Naive thymus-derived CD8-positive, alpha-beta T cell (primary cell): ENCODE measurements at regions not wholly inside any gene's neighbourhood (a gene's known extent, or its start where the extent isn't known, plus 50 kb on each side); places are given as distances from the start of the nearest gene placed in this dataset.

ENCODE experiments used
- ATAC-seq, 2 donors: fragments of 150-1000 bp; cut with Tn5 transposase in 1 of 2; sonication (Bioruptor Pico), chemical (Tn5 transposase) in 1 of 2; 1 replicate in 1 of 2; 2 replicates in 1 of 2; pipeline ENCODE4 v1.10.0; 2021; ENCODE audit warnings: mild to moderate bottlenecking in 2 of 2, moderate library complexity in 2 of 2
- POLR2A ChIA-PET: fragments of 350-600 bp; sonication (Branson Sonifier 250); formaldehyde crosslinking; loops from one replicate; lab custom pipeline; 2021; ENCODE audit warnings: antibody characterized with exemption; lab: Charles Lee
- DNase-seq, 10 donors: peaks; one replicate each; pipeline versions ENCODE4 v3.0.0 to v3.0.0-alpha.2; 2020 to 2022
- H3K27ac Mint-ChIP-seq, 10 donors: one replicate each; pipeline ENCODE4 v1.8.0; 2020 to 2022; ENCODE audit warnings: mild to moderate bottlenecking in 10 of 10, mixed read lengths in 10 of 10, moderate library complexity in 4 of 10, inconsistent platforms in 1 of 10
- H3K27me3 Mint-ChIP-seq, 5 donors: one replicate each; pipeline ENCODE4 v1.8.0; 2021 to 2022; ENCODE audit warnings: mixed read lengths in 5 of 5
- H3K36me3 Mint-ChIP-seq, 3 donors: one replicate each; pipeline ENCODE4 v1.8.0; 2020 to 2022; ENCODE audit warnings: mixed read lengths in 3 of 3, mild to moderate bottlenecking in 2 of 3, inconsistent platforms in 1 of 3
- H3K4me1 Mint-ChIP-seq, 4 donors: one replicate each; pipeline ENCODE4 v1.8.0; 2021 to 2022; ENCODE audit warnings: mixed read lengths in 4 of 4
- H3K4me3 Mint-ChIP-seq, 10 donors: one replicate each; pipeline ENCODE4 v1.8.0; 2020 to 2022; ENCODE audit warnings: mild to moderate bottlenecking in 10 of 10, mixed read lengths in 10 of 10, moderate library complexity in 6 of 10, inconsistent platforms in 1 of 10
- H3K9me3 Mint-ChIP-seq, 9 donors: one replicate each; pipeline ENCODE4 v1.8.0; 2020 to 2022; ENCODE audit warnings: mixed read lengths in 9 of 9, mild to moderate bottlenecking in 3 of 9, inconsistent platforms in 1 of 9, moderate library complexity in 1 of 9

DNA sequence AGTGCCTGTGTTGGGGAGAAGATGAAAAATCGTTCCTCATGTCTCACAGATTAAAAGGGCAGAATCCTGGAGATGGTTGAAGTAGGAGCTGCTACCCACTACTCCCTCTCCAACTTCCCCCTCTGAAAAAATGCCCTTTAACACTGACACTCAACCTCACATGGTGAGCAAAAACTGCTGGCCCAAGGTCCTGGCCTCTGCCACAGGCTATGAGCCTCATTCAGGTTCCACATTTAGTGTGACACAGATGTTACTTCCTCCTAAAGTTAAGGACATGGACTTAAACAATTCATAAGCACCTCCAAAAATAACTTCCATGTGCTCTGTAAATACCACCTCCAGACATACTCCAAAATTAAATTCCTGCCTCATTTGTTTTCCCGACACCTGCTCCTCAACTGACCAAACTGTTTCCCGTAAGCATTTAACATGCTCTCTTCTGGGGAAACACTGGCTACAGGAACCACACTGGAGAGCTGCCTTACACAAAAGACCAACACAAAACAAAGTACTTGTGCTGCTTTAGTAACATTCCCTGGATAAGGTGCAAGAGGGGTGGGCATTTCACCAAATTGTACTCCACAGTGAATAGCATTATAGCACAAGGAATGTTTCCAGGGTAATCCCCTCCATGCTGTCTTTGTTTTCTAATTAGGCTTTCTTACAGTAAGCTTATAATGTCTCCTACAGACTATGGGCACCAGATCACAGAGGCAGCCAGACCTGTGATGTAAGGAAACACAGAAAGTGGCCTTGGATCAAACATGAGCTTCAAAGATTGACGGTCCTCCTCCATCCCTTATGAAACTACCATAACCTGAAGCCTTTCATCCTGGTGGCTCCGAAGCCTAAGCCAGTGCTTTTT lies 57.0 kb downstream of the PHLDA1 start:
- H3K4me1 Mint-ChIP-seq = peaks cover 9 to 41% (median 22%) of the 10 kb centered on the region in 4 donors
- no peak for ATAC-seq
- POLR2A ChIA-PET = no interaction called here
- DNase-seq = no peak
- H3K4me3 Mint-ChIP-seq = no peak overlapping the region
- H3K27ac Mint-ChIP-seq = peak overlapping the region in 2 of 10 donors; percentile 0 to 9
- no peaks in the 10 kb centered on the region for H3K27me3 Mint-ChIP-seq
- no peaks in the 10 kb centered on the region for H3K36me3 Mint-ChIP-seq
- no peaks in the 10 kb centered on the region for H3K9me3 Mint-ChIP-seq

DNA sequence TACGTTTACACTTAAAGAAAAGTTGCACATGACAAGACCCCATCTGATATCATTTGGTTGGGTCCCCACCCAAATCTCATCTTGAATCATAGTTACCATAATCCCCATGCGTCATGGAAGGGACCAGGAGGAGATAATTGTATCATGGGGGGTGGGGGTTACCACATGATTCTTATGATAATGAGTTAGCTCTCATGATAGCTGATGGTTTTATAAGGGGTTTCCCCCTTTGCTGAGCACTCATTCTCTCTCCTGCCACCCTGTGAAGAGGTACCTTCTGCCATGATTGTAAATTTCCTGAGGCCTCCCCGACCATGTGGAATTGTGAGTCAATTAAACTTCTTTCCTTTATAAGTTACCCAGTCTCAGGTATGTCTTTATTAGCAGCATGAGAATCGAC lies 60.3 kb downstream of the PHLDA1 start:
- Mint-ChIP-seq H3K27ac (no peak overlapping the region), H3K27me3 (no peaks in the 10 kb centered on the region), H3K4me3 (no peak overlapping the region), H3K9me3 (no peaks in the 10 kb centered on the region), H3K36me3 (no peaks in the 10 kb centered on the region), H3K4me1 (peaks cover 0 to 11% (median 0%) of the 10 kb centered on the region in 4 donors)
- no peak for ATAC-seq
- no peak for DNase-seq
- POLR2A ChIA-PET = no interaction called here

DNA sequence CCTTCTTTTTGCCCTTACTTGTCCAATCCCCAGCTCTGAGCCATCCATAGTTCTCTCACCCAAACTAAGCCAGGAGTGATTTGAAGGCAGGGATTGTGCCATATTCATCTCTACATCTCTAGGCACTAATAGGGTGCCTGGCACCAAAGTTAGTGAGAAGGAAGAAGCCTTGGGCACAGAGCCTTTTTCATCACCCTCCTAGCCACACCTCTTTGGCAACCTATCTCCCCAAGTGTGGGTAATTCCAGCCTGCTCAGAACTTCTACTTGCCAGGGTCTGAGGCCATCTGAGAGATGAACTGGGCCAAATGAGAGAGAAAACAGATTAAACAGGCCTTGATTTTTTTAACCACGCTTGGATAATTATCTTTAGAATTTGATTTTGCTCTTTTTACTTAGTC lies 61.3 kb downstream of the PHLDA1 start:
- no peaks in the 10 kb centered on the region for H3K9me3 Mint-ChIP-seq
- DNase-seq (no peak), ATAC-seq (no peak)
- H3K4me3 Mint-ChIP-seq = no peak overlapping the region
- no peaks in the 10 kb centered on the region for H3K36me3 Mint-ChIP-seq
- POLR2A ChIA-PET = no interaction called here
- H3K4me1 Mint-ChIP-seq = peaks cover 0 to 6% (median 0%) of the 10 kb centered on the region in 4 donors
- no peak overlapping the region for H3K27ac Mint-ChIP-seq
- no peaks in the 10 kb centered on the region for H3K27me3 Mint-ChIP-seq

DNA sequence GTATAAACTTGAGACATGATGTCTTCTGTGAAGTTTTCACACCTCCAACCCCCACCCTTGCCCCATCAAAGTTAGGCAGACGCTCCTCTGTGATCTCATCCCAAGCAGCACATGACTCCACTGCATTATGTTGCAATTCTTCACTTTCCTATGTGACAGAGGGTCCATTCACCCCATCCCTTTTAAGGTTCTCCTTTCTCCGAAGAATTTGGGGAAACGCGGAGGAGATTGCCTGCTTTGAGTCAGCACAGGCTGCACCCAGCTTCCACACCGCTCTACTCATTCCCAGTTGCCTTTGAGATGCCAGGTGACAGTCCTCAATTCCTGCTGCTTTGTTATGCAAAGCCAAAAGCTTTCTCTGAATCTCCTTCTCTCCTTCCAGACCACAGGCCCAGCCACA lies 61.8 kb downstream of the PHLDA1 start:
- peaks cover 0 to 6% (median 0%) of the 10 kb centered on the region in 4 donors for H3K4me1 Mint-ChIP-seq
- no peak overlapping the region for H3K4me3 Mint-ChIP-seq
- no peak for DNase-seq
- POLR2A ChIA-PET = no interaction called here
- H3K36me3 Mint-ChIP-seq = no peaks in the 10 kb centered on the region
- H3K9me3 Mint-ChIP-seq = no peaks in the 10 kb centered on the region
- no peak overlapping the region for H3K27ac Mint-ChIP-seq
- H3K27me3 Mint-ChIP-seq = no peaks in the 10 kb centered on the region
- no peak for ATAC-seq

DNA sequence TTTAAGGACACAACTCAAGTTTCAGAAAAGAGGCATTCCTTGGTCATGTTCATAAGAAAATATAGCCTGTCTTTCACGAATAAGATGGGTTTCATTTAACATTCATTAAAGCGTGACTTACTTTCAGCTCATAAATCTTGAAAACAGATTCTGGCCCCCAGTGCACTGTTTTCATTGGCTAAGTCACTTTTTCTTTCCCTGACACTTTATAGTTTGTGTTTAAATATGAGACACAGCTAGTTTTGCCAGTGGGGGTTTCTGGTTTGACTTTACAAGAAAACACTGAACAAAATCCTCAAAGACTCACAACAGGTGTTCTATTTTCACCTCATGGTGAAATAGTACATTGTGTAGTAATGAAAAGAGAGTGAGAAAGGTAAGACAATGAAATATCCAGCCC lies 65.9 kb downstream of the PHLDA1 start:
- ATAC-seq (no peak), DNase-seq (no peak)
- peaks cover 0 to 2% (median 0%) of the 10 kb centered on the region in 5 donors for H3K27me3 Mint-ChIP-seq
- H3K4me1 Mint-ChIP-seq = peaks cover 0 to 2% (median 0%) of the 10 kb centered on the region in 4 donors
- POLR2A ChIA-PET = no interaction called here
- H3K36me3 Mint-ChIP-seq = no peaks in the 10 kb centered on the region
- no peaks in the 10 kb centered on the region for H3K9me3 Mint-ChIP-seq
- no peak overlapping the region for H3K27ac Mint-ChIP-seq
- no peak overlapping the region for H3K4me3 Mint-ChIP-seq

DNA sequence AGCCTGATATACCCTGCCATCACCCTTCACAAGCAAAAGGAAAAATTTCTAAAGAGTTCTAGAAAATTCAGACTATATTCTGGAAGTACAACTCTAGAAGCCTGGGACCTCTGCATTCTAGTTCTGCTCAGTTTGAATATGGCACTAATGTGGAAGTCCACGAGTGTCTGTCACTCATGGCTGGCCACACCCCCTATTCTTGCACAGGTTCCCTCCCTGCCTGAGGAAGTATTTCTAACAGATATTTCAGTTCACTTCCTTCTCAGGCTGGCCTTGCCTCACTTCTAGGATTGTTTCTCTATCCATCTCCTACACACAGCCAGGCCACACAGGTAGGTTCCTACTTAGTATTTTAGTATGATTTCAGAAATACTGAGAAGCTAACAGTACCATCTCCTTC lies 67.4 kb downstream of the PHLDA1 start:
- no peaks in the 10 kb centered on the region for H3K9me3 Mint-ChIP-seq
- POLR2A ChIA-PET = no interaction called here
- DNase-seq = no peak
- H3K27me3 Mint-ChIP-seq = peaks cover 0 to 2% (median 0%) of the 10 kb centered on the region in 5 donors
- no peak overlapping the region for H3K4me3 Mint-ChIP-seq
- H3K4me1 Mint-ChIP-seq = peaks cover 0 to 13% (median 3%) of the 10 kb centered on the region in 4 donors
- no peak for ATAC-seq
- no peak overlapping the region for H3K27ac Mint-ChIP-seq
- H3K36me3 Mint-ChIP-seq = no peaks in the 10 kb centered on the region

DNA sequence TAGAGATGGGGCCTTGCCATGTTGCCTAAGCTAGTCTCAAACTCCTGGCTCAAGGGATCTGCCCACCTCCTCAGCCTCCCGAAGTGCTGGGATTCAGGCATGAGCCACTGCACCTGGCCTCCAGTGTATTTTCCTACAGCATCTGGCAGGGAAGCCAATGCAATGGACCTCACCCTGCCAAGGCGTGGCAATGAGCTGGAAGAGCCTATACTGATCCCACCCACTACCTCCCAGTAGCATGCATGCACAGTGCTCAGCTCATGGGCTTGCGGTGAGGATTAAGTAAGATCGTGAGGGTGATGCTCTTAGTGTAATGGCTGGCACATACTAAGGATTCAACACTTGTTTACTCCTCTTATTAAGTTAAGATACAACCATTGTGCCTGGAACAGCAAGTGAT lies 69.7 kb downstream of the PHLDA1 start:
- POLR2A ChIA-PET = no interaction called here
- H3K36me3 Mint-ChIP-seq = no peaks in the 10 kb centered on the region
- no peak for DNase-seq
- peaks cover 0 to 17% (median 8%) of the 10 kb centered on the region in 4 donors for H3K4me1 Mint-ChIP-seq
- no peak overlapping the region for H3K27ac Mint-ChIP-seq
- H3K27me3 Mint-ChIP-seq = peaks cover 0 to 2% (median 0%) of the 10 kb centered on the region in 5 donors
- H3K4me3 Mint-ChIP-seq = no peak overlapping the region
- no peaks in the 10 kb centered on the region for H3K9me3 Mint-ChIP-seq
- no peak for ATAC-seq

DNA sequence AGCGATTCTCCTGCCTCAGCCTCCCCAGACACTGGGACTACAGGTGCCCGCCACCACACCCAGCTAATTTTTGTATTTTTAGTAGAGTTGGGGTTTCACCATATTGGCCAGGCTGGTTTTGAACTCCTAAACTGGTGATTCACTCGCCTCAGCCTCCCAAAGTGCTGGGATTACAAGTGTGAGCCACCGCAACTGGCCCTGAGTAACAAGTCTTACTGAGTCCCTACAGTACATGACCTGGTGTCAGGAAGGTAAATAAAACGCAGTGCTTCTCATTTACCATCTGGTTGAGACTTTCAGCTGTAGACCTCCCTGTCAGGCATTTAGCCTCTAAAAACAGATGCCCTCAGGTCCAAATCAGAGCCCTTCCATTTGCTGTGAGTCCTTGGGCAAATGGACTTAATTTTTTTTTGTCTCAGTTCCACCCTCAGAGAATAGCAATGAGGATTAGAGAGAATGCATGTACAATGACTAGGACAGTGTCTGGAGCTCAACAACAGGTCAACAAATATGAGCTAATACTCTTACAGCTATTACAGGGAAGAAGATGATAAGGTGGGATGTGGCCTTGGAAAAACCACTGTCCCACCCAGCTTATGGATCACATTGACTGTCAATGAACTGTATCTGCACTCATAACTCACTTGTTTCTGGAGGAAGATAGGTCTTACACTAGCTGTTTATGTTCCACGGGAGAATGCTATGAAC lies 70.5 kb downstream of the PHLDA1 start:
- POLR2A ChIA-PET = no interaction called here
- peaks cover 0 to 17% (median 8%) of the 10 kb centered on the region in 4 donors for H3K4me1 Mint-ChIP-seq
- no peak for DNase-seq
- peaks cover 0 to 2% (median 0%) of the 10 kb centered on the region in 5 donors for H3K27me3 Mint-ChIP-seq
- H3K36me3 Mint-ChIP-seq = no peaks in the 10 kb centered on the region
- no peaks in the 10 kb centered on the region for H3K9me3 Mint-ChIP-seq
- ATAC-seq = no peak
- no peak overlapping the region for H3K4me3 Mint-ChIP-seq
- no peak overlapping the region for H3K27ac Mint-ChIP-seq

DNA sequence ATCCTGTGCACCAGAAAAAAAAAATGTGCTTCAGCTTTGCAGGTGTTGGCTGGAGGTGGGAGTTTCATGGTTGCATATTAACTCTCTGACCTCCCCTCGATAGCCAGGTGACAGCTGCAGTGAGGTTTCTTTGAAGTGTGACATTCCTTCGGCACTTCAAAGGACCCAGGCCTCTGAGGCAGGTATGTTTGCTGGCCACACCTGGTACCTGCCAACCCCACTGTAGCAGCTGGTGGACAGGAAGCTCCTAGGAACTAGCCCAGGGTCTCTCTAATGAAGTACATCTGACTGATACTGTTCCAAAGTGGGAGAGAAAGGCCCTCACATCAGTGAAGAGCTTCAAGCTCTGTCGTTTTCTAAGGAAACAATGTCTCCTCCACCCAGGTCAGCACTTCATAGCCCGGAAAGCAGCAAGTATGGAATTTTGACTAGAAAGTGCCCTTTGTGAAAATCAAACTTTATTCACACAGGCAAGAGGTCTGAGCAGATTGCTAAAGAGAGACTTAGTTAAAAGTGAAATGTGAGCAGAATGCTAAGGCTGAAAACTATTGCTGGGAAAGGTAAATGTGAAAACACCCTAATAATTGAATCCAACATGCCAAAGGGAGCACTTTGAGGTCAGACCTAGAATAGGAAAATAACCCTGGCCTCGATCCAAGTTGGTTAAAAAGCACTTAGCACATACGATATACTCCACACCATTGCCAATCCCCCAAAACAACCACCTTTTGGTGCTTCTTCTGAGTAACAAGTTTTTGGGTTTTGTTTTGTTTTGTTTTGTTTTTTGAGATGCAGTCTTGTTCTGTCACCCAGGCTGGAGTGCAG lies 71.3 kb downstream of the PHLDA1 start:
- no peak overlapping the region for H3K4me3 Mint-ChIP-seq
- POLR2A ChIA-PET = no interaction called here
- H3K27ac Mint-ChIP-seq = peak overlapping the region in 1 of 10 donors; percentile 10
- ATAC-seq = no peak
- H3K36me3 Mint-ChIP-seq = no peaks in the 10 kb centered on the region
- no peaks in the 10 kb centered on the region for H3K9me3 Mint-ChIP-seq
- peaks cover 0 to 2% (median 0%) of the 10 kb centered on the region in 5 donors for H3K27me3 Mint-ChIP-seq
- DNase-seq = no peak
- H3K4me1 Mint-ChIP-seq = peaks cover 0 to 17% (median 8%) of the 10 kb centered on the region in 4 donors

DNA sequence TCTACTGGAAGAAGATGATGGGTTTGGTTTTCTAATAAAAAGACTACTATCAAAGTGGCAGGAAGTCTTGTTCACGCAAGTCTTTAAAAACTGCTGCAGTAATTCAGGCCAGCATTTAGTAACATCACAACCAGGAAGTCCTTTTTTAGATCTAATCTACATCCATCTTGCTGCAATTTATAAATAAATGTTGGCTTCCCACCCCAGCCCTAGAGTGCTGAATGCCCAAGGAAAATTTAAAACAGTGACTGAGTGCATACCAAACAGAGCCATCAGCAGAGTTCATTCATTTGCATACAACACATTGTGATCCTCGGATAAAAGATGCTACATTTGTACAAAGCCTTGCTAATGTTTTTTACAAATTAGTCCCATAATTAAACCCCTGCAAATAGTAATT lies 72.1 kb downstream of the PHLDA1 start:
- Mint-ChIP-seq H3K4me1 (peaks cover 0 to 17% (median 8%) of the 10 kb centered on the region in 4 donors), H3K27me3 (peaks cover 0 to 2% (median 0%) of the 10 kb centered on the region in 5 donors), H3K36me3 (no peaks in the 10 kb centered on the region), H3K9me3 (no peaks in the 10 kb centered on the region), H3K27ac (peak overlapping the region in 1 of 10 donors; percentile 24), H3K4me3 (no peak overlapping the region)
- DNase-seq (no peak), ATAC-seq (no peak)
- POLR2A ChIA-PET = no interaction called here

DNA sequence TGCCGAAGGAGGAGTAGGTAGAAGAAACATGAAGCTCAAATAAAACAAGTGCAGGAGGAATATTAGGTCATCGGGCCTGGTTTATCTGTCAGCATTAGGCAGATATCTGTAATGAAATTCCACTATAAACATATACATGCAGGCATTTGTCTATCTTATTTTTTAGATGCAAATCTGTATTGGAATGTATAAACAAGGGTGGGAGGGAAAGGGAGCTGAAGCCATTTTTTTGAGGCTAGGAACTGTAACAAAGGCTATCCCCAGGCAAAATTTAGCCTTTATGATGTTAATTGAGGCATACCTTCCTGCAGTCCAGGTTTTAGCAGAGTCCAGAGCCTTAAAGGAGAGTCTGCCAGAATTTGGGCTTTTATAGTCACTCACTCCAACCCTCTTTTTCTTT lies 72.5 kb downstream of the PHLDA1 start:
- H3K36me3 Mint-ChIP-seq = no peaks in the 10 kb centered on the region
- POLR2A ChIA-PET = no interaction called here
- no peaks in the 10 kb centered on the region for H3K9me3 Mint-ChIP-seq
- peaks cover 0 to 2% (median 0%) of the 10 kb centered on the region in 5 donors for H3K27me3 Mint-ChIP-seq
- no peak for DNase-seq
- no peak for ATAC-seq
- no peak overlapping the region for H3K4me3 Mint-ChIP-seq
- peaks cover 0 to 17% (median 8%) of the 10 kb centered on the region in 4 donors for H3K4me1 Mint-ChIP-seq
- peak overlapping the region in 4 of 10 donors; percentile 24 to 67 (median 40) for H3K27ac Mint-ChIP-seq

DNA sequence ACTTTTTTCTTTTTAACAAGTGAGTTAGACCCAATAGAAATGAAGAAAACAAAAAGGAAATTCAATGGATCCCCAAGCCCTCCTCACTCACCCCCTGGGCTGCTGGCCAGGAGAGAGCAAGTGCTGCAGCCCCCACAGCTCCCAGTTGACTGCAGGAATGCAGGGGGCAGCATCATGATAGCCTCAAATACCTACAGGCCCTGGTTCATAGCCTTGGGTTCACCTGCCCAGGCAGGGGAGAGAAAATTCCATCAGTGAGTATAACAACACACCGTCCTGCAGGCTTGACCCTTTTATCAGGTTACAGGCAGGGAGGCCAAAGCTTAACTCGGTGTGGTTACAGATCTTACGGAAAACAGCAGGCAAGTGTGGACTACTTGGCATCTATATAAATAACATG lies 76.3 kb downstream of the PHLDA1 start:
- no peaks in the 10 kb centered on the region for H3K27me3 Mint-ChIP-seq
- ATAC-seq = no peak
- POLR2A ChIA-PET = no interaction called here

More for the DNA sequence above, 76.3 kb downstream of the PHLDA1 start:
- Mint-ChIP-seq H3K36me3 (no peaks in the 10 kb centered on the region), H3K4me3 (no peak overlapping the region), H3K9me3 (no peaks in the 10 kb centered on the region), H3K4me1 (peaks cover 0 to 14% (median 8%) of the 10 kb centered on the region in 4 donors), H3K27ac (no peak overlapping the region)
- no peak for DNase-seq
